Effector memory CD8-positive, alpha-beta T cell (primary cell): ENCODE measurements at regions not wholly inside any gene's neighbourhood (a gene's known extent, or its start where the extent isn't known, plus 50 kb on each side); places are given as distances from the start of the nearest gene placed in this dataset.

Experiments used
- ATAC-seq: fragments of 150-1000 bp; cut with Tn5 transposase; replicated peaks from 2 replicates; pipeline ENCODE4 v1.10.0; 2021; ENCODE audit warnings: mild to moderate bottlenecking, moderate library complexity
- DNase-seq, 3 experiments: peaks; one replicate each; pipeline ENCODE4 v3.0.0; 2021
- H3K27ac Mint-ChIP-seq, 2 donors: one replicate each; pipeline ENCODE4 v1.8.0; 2022; ENCODE audit warnings: mild to moderate bottlenecking in 2 of 2, mixed read lengths in 2 of 2, moderate library complexity in 2 of 2
- H3K27me3 Mint-ChIP-seq, 2 donors: one replicate each; pipeline ENCODE4 v1.8.0; 2022; ENCODE audit warnings: mixed read lengths in 2 of 2
- H3K36me3 Mint-ChIP-seq: one replicate; pipeline ENCODE4 v1.8.0; 2022; ENCODE audit warnings: mild to moderate bottlenecking, moderate library complexity, mixed read lengths; ENCODE audit not compliant: insufficient read depth
- H3K4me1 Mint-ChIP-seq, 2 donors: one replicate each; pipeline ENCODE4 v1.8.0; 2022; ENCODE audit warnings: low read depth in 2 of 2, mixed read lengths in 2 of 2
- H3K4me3 Mint-ChIP-seq, 2 donors: one replicate each; pipeline ENCODE4 v1.8.0; 2022; ENCODE audit warnings: mild to moderate bottlenecking in 2 of 2, mixed read lengths in 2 of 2, moderate library complexity in 2 of 2
- H3K9me3 Mint-ChIP-seq, 2 donors: one replicate each; pipeline ENCODE4 v1.8.0; 2022; ENCODE audit warnings: mixed read lengths in 2 of 2

- ATAC-seq (no peak), DNase-seq (no peak)
- peaks cover 15 to 21% of the 10 kb centered on the region in 2 donors for H3K4me1 Mint-ChIP-seq
- H3K4me3 Mint-ChIP-seq, result no peak overlapping the region
- H3K9me3 Mint-ChIP-seq, result no peaks in the 10 kb centered on the region
- H3K27me3 Mint-ChIP-seq, result peaks cover 19 to 91% of the 10 kb centered on the region in 2 donors
- peaks cover 12% of the 10 kb centered on the region for H3K36me3 Mint-ChIP-seq
- H3K27ac Mint-ChIP-seq, result no peak overlapping the region
Measured at GRCh38 chr2:128368437-128369107, 49.9 kb upstream of the HS6ST1 start.

GRCh38 chr2:128369108-128369555 lies 50.5 kb upstream of the HS6ST1 start:
- no peaks in the 10 kb centered on the region for H3K9me3 Mint-ChIP-seq
- no peak for DNase-seq
- ATAC-seq, result no peak
- H3K27ac Mint-ChIP-seq, result no peak overlapping the region
- peaks cover 19 to 91% of the 10 kb centered on the region in 2 donors for H3K27me3 Mint-ChIP-seq
- H3K4me1 Mint-ChIP-seq, result peaks cover 19 to 27% of the 10 kb centered on the region in 2 donors
- H3K36me3 Mint-ChIP-seq, result peaks cover 15% of the 10 kb centered on the region
- H3K4me3 Mint-ChIP-seq, result no peak overlapping the region

GRCh38 chr2:128369602-128370467 lies 51.2 kb upstream of the HS6ST1 start:
- no peak for ATAC-seq
- Mint-ChIP-seq H3K9me3 (no peaks in the 10 kb centered on the region), H3K36me3 (peaks cover 15% of the 10 kb centered on the region), H3K27me3 (peaks cover 15 to 85% of the 10 kb centered on the region in 2 donors), H3K4me1 (peaks cover 19 to 28% of the 10 kb centered on the region in 2 donors), H3K27ac (no peak overlapping the region), H3K4me3 (no peak overlapping the region)
- no peak for DNase-seq

DNA sequence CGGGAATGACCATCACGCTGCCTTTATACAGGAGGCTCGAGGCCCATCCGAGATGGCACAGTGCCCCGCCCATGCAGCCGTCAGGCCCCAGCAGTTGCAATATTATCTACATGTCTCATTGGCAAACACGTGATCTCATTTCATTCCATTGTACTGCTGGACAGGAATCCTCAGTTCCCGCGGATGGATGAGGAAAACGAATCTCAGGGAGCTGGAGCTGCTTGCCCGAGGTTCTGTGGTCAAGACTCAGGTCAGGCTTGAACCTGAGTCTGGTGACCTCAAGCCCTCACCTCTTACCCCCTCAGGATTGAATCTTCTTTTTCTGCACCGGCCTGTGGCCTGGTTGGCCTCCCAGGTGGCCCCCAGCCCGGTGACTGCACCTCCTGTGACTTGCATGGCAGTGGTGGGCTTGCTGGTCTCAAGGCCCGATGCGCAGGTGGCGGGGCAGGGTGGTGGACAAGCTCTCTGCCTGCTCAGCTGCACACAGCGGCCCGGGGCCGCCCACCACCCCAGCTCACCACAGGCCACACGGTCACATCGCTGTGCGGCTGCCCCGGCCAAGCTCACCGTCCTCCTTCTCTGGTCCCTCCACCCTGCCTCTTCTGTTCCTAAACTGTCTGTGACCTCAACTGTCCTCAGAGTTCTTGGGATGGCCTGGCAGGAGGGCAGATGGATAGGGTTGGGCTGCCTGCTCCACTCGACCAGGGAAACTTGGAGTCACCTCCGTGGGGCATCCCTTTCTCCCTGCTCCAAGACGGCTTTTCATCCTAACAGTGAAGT lies 52.0 kb upstream of the HS6ST1 start:
- ATAC-seq (no peak), DNase-seq (no peak)
- Mint-ChIP-seq H3K4me3 (no peak overlapping the region), H3K27ac (no peak overlapping the region), H3K27me3 (peaks cover 7 to 77% of the 10 kb centered on the region in 2 donors), H3K4me1 (peaks cover 19 to 26% of the 10 kb centered on the region in 2 donors), H3K9me3 (no peaks in the 10 kb centered on the region), H3K36me3 (peaks cover 15% of the 10 kb centered on the region)

GRCh38 chr2:128371248-128371630 lies 52.6 kb upstream of the HS6ST1 start:
- Mint-ChIP-seq H3K36me3 (peaks cover 15% of the 10 kb centered on the region), H3K9me3 (no peaks in the 10 kb centered on the region), H3K4me3 (peak overlapping the region in 1 of 2 donors; percentile 75), H3K4me1 (peaks cover 19 to 26% of the 10 kb centered on the region in 2 donors), H3K27ac (no peak overlapping the region), H3K27me3 (peaks cover 3 to 77% of the 10 kb centered on the region in 2 donors)
- ATAC-seq, result no peak
- no peak for DNase-seq

DNA sequence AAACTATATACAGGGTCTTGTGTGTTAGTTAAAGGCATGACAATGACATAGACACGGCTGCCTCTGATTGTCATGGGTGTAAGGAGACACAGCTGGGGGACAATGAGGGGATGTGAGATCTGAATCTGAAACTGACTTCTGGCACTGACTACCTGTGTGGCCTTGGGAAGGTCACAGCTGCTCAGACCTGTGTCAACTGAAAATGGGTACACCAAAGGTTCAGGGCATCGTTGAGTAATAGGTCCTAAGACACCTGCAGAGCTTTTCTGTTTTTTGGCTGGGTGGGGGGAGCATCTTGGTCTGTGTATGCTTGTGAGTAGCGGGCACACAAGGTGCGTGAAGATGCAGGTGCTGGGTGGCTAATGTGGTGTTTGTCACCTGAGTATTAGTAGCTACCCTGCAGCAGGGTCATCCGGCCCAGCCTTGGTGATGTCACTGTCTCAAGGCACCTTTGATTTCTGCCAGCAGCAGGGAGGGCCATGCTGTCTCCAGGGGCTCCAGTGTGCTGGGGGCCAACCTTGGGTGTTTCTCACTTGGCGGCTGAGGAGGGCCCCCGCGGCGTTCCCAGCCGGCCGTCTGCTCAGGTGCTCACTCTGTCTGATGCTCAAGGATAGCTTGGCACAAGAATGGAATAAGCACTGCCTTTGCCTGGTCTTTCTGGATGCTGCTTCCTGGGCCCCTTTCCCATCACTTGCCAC lies 53.1 kb upstream of the HS6ST1 start:
- peaks cover 15% of the 10 kb centered on the region for H3K36me3 Mint-ChIP-seq
- DNase-seq (no peak), ATAC-seq (no peak)
- H3K27ac Mint-ChIP-seq, result peak overlapping the region in 1 of 2 donors; percentile 84
- no peaks in the 10 kb centered on the region for H3K9me3 Mint-ChIP-seq
- H3K27me3 Mint-ChIP-seq, result peaks cover 0 to 77% of the 10 kb centered on the region in 2 donors
- peak overlapping the region in 1 of 2 donors; percentile 75 for H3K4me3 Mint-ChIP-seq
- peaks cover 19 to 26% of the 10 kb centered on the region in 2 donors for H3K4me1 Mint-ChIP-seq

GRCh38 chr2:128372621-128373341 lies 54.1 kb upstream of the HS6ST1 start:
- DNase-seq (peak; percentile 57 to 64 (median 60)), ATAC-seq (peak; percentile 92)
- Mint-ChIP-seq H3K27ac (peak overlapping the region; percentile 65 to 84), H3K9me3 (no peaks in the 10 kb centered on the region), H3K27me3 (peaks cover 4 to 77% of the 10 kb centered on the region in 2 donors), H3K4me1 (peaks cover 19 to 32% of the 10 kb centered on the region in 2 donors), H3K4me3 (peak overlapping the region; percentile 57 to 75), H3K36me3 (peaks cover 15% of the 10 kb centered on the region)

GRCh38 chr2:128373451-128374000 lies 54.9 kb upstream of the HS6ST1 start:
- no peak for ATAC-seq
- peak overlapping the region in 1 of 2 donors; percentile 65 for H3K27ac Mint-ChIP-seq
- H3K4me3 Mint-ChIP-seq, result peak overlapping the region; percentile 57 to 75
- H3K4me1 Mint-ChIP-seq, result peaks cover 19 to 32% of the 10 kb centered on the region in 2 donors
- no peaks in the 10 kb centered on the region for H3K9me3 Mint-ChIP-seq
- DNase-seq, result no peak
- peaks cover 15% of the 10 kb centered on the region for H3K36me3 Mint-ChIP-seq
- peaks cover 11 to 77% of the 10 kb centered on the region in 2 donors for H3K27me3 Mint-ChIP-seq

GRCh38 chr2:128374001-128374710 lies 55.5 kb upstream of the HS6ST1 start:
- Mint-ChIP-seq H3K4me1 (peaks cover 19 to 29% of the 10 kb centered on the region in 2 donors), H3K4me3 (peak overlapping the region; percentile 57 to 75)
- DNase-seq, result no peak

DNA sequence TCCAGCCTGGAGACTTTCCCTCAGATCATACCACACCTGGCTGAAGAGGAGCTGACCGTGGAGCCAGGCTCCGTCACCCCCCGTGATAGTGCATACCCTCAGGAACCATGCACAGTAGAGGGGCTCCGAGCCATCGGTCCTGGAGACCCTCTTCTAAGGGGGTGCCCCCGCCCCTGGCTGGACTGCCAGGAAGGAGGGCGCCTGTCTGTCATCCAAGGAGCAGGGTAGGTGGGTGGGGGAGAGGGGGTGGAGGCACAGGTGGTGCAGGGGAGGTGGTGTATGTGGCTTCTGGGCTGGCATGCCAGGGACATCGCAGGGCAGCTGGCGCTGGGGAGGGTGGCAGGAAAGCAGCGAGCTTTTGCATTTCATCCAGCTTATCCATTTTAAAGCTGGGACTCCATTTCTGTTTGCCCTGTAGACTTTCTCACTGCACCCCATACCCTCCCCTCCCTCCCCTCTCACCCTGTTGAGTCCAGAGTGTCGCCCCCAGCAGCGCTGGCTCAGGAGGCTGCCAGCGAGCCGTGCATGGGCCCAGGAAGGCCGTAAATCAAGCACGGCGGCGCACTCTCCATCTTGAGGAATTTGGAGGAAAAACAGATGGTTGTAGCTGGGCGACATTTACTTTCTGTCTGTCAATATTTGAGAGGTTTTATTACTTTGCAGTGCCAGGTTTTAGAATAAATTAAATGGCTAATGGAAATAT lies 56.2 kb upstream of the HS6ST1 start:
- Mint-ChIP-seq H3K9me3 (no peaks in the 10 kb centered on the region), H3K27me3 (peaks cover 11 to 77% of the 10 kb centered on the region in 2 donors), H3K4me1 (peaks cover 19 to 29% of the 10 kb centered on the region in 2 donors), H3K4me3 (no peak overlapping the region), H3K36me3 (peaks cover 15% of the 10 kb centered on the region), H3K27ac (no peak overlapping the region)
- no peak for ATAC-seq
- DNase-seq, result no peak

More at GRCh38 chr2:128374001-128374710, 55.5 kb upstream of the HS6ST1 start:
- Mint-ChIP-seq H3K27me3 (peaks cover 11 to 77% of the 10 kb centered on the region in 2 donors), H3K9me3 (no peaks in the 10 kb centered on the region), H3K27ac (no peak overlapping the region), H3K36me3 (peaks cover 15% of the 10 kb centered on the region)
- ATAC-seq, result no peak

- Mint-ChIP-seq H3K4me1 (peaks cover 19 to 29% of the 10 kb centered on the region in 2 donors), H3K36me3 (peaks cover 15% of the 10 kb centered on the region), H3K27ac (no peak overlapping the region), H3K9me3 (no peaks in the 10 kb centered on the region), H3K27me3 (peaks cover 11 to 77% of the 10 kb centered on the region in 2 donors), H3K4me3 (no peak overlapping the region)
- DNase-seq (no peak), ATAC-seq (no peak)
Measured at GRCh38 chr2:128375454-128375853, 56.8 kb upstream of the HS6ST1 start.
